SJSA1 (cell line): ENCODE measurements at regions not wholly inside any gene's neighbourhood (a gene's known extent, or its start where the extent isn't known, plus 50 kb on each side); places are given as distances from the start of the nearest gene placed in this dataset.

Experiments used
- DNase-seq, 2 experiments: peaks; one replicate each; pipeline ENCODE4 v3.0.0-alpha.2; 2015 to 2020; ENCODE audit warnings: low spot score in 2 of 2, low read depth in 1 of 2
- H3K27ac ChIP-seq: fragments of 250-450 bp; sonication (Bioruptor Pico); 2 replicates; pipeline ENCODE4 v1.5.1; 2020; ENCODE audit warnings: mild to moderate bottlenecking, moderate library complexity
- H3K27me3 ChIP-seq: fragments of 250-450 bp; sonication (Bioruptor Pico); replicated peaks from 2 replicates; pipeline ENCODE4 v1.5.1; 2020; ENCODE audit warnings: mild to moderate bottlenecking, moderate library complexity
- H3K36me3 ChIP-seq: fragments of 250-450 bp; sonication (Bioruptor Pico); 2 replicates; pipeline ENCODE4 v1.5.1; 2020; ENCODE audit warnings: mild to moderate bottlenecking
- H3K4me1 ChIP-seq: fragments of 250-450 bp; sonication (Bioruptor Pico); replicated peaks from 2 replicates; pipeline ENCODE4 v1.6.1; 2021; ENCODE audit warnings: mild to moderate bottlenecking
- H3K4me3 ChIP-seq: fragments of 250-450 bp; sonication (Bioruptor Pico); 2 replicates; pipeline ENCODE4 v1.5.1; 2020; ENCODE audit warnings: mild to moderate bottlenecking
- H3K9me3 ChIP-seq: fragments of 250-450 bp; sonication (Bioruptor Pico); replicated peaks from 2 replicates; pipeline ENCODE4 v1.5.1; 2020; ENCODE audit warnings: mild to moderate bottlenecking

- no peaks in the 10 kb centered on the region for H3K27me3 ChIP-seq
- peak; percentile 92 to 94 for DNase-seq
- peak overlapping the region; percentile 63 for H3K4me3 ChIP-seq
- H3K9me3 ChIP-seq: no peaks in the 10 kb centered on the region
- H3K36me3 ChIP-seq: peaks cover 8% of the 10 kb centered on the region
- H3K27ac ChIP-seq: peak overlapping the region; percentile 51
- H3K4me1 ChIP-seq: peaks cover 6% of the 10 kb centered on the region; the same call in 1 of the 2 replicates
Measured at GRCh38 chr19:27793644-27794493, 1419.1 kb downstream of the UQCRFS1 start.

- Histone ChIP-seq H3K27ac (peak overlapping the region; percentile 51), H3K4me1 (peaks cover 6% of the 10 kb centered on the region; the same call in 1 of the 2 replicates), H3K36me3 (peaks cover 6% of the 10 kb centered on the region), H3K9me3 (no peaks in the 10 kb centered on the region), H3K4me3 (peak overlapping the region; percentile 63), H3K27me3 (no peaks in the 10 kb centered on the region)
- DNase-seq: peak; percentile 85 to 86
Measured at GRCh38 chr19:27793128-27793643, 1419.8 kb downstream of the UQCRFS1 start.

- no peak for DNase-seq
- Histone ChIP-seq H3K9me3 (no peaks in the 10 kb centered on the region), H3K27ac (peak overlapping the region; percentile 23; the same call in 1 of the 2 replicates), H3K4me1 (peaks cover 6% of the 10 kb centered on the region; the same call in 1 of the 2 replicates), H3K36me3 (peaks cover 4% of the 10 kb centered on the region), H3K27me3 (no peaks in the 10 kb centered on the region), H3K4me3 (peak overlapping the region; percentile 63)
Measured at GRCh38 chr19:27792576-27793127, 1420.3 kb downstream of the UQCRFS1 start.

- no peaks in the 10 kb centered on the region for H3K36me3 ChIP-seq
- peak overlapping the region; percentile 22; the same call in 1 of the 2 replicates for H3K27ac ChIP-seq
- no peak overlapping the region for H3K4me3 ChIP-seq
- peak; percentile 19 to 48 for DNase-seq
- H3K4me1 ChIP-seq: no peaks in the 10 kb centered on the region
- H3K9me3 ChIP-seq: 0 out of 2 replicates have a peak, but pooled peaks cover 4% of the 10 kb centered on the region
- no peaks in the 10 kb centered on the region for H3K27me3 ChIP-seq
Measured at GRCh38 chr19:27780367-27781075, 1432.4 kb downstream of the UQCRFS1 start.

- DNase-seq: no peak
- no peak overlapping the region for H3K27ac ChIP-seq
- H3K4me1 ChIP-seq: no peaks in the 10 kb centered on the region
- no peaks in the 10 kb centered on the region for H3K36me3 ChIP-seq
- no peaks in the 10 kb centered on the region for H3K27me3 ChIP-seq
- no peak overlapping the region for H3K4me3 ChIP-seq
- 0 out of 2 replicates have a peak, but pooled peaks cover 4% of the 10 kb centered on the region for H3K9me3 ChIP-seq
Measured at GRCh38 chr19:27779954-27780353, 1433.0 kb downstream of the UQCRFS1 start.

GRCh38 chr19:27777726-27778125 is 1435.2 kb downstream of the UQCRFS1 start:
- Histone ChIP-seq H3K9me3 (peaks cover 10% of the 10 kb centered on the region; the same call in 1 of the 2 replicates), H3K27ac (no peak overlapping the region), H3K36me3 (peaks cover 8% of the 10 kb centered on the region), H3K27me3 (no peaks in the 10 kb centered on the region), H3K4me3 (no peak overlapping the region), H3K4me1 (no peaks in the 10 kb centered on the region)
- peak in 1 of 2 experiments; percentile 32 for DNase-seq

GRCh38 chr19:27777242-27777641 is 1435.7 kb downstream of the UQCRFS1 start:
- H3K4me1 ChIP-seq: no peaks in the 10 kb centered on the region
- peaks cover 13% of the 10 kb centered on the region for H3K36me3 ChIP-seq

GRCh38 chr19:27776524-27776923 is 1436.4 kb downstream of the UQCRFS1 start:
- peak in 1 of 2 experiments; percentile 6 for DNase-seq
- no peak overlapping the region for H3K27ac ChIP-seq
- peaks cover 15% of the 10 kb centered on the region for H3K36me3 ChIP-seq
- no peak overlapping the region for H3K4me3 ChIP-seq
- H3K27me3 ChIP-seq: no peaks in the 10 kb centered on the region
- peaks cover 10% of the 10 kb centered on the region for H3K9me3 ChIP-seq
- H3K4me1 ChIP-seq: no peaks in the 10 kb centered on the region

More at GRCh38 chr19:27777242-27777641, 1435.7 kb downstream of the UQCRFS1 start:
- peak in 1 of 2 experiments; percentile 11 for DNase-seq
- peaks cover 10% of the 10 kb centered on the region for H3K9me3 ChIP-seq
- H3K4me3 ChIP-seq: no peak overlapping the region
- no peak overlapping the region for H3K27ac ChIP-seq
- no peaks in the 10 kb centered on the region for H3K27me3 ChIP-seq

- no peaks in the 10 kb centered on the region for H3K4me1 ChIP-seq
- peaks cover 10% of the 10 kb centered on the region for H3K9me3 ChIP-seq
- peaks cover 15% of the 10 kb centered on the region for H3K36me3 ChIP-seq
- H3K27me3 ChIP-seq: no peaks in the 10 kb centered on the region
- DNase-seq: peak; percentile 46 to 65
- H3K4me3 ChIP-seq: no peak overlapping the region
- H3K27ac ChIP-seq: peak overlapping the region; percentile 2; the same call in 1 of the 2 replicates
Measured at GRCh38 chr19:27776020-27776419, 1436.9 kb downstream of the UQCRFS1 start.

GRCh38 chr19:27775395-27775794 is 1437.6 kb downstream of the UQCRFS1 start:
- H3K27me3 ChIP-seq: no peaks in the 10 kb centered on the region
- DNase-seq: peak in 1 of 2 experiments; percentile 8
- H3K9me3 ChIP-seq: peaks cover 7% of the 10 kb centered on the region
- peaks cover 15% of the 10 kb centered on the region for H3K36me3 ChIP-seq
- no peak overlapping the region for H3K27ac ChIP-seq
- H3K4me3 ChIP-seq: no peak overlapping the region
- H3K4me1 ChIP-seq: no peaks in the 10 kb centered on the region

- DNase-seq: peak in 1 of 2 experiments; percentile 54
- Histone ChIP-seq H3K4me3 (no peak overlapping the region), H3K9me3 (peaks cover 6% of the 10 kb centered on the region), H3K27me3 (no peaks in the 10 kb centered on the region), H3K36me3 (peaks cover 15% of the 10 kb centered on the region), H3K27ac (no peak overlapping the region), H3K4me1 (no peaks in the 10 kb centered on the region)
Measured at GRCh38 chr19:27774827-27775226, 1438.1 kb downstream of the UQCRFS1 start.

GRCh38 chr19:27774337-27774736 is 1438.6 kb downstream of the UQCRFS1 start:
- Histone ChIP-seq H3K4me1 (no peaks in the 10 kb centered on the region), H3K36me3 (peaks cover 15% of the 10 kb centered on the region)
- peak in 1 of 2 experiments; percentile 37 for DNase-seq

GRCh38 chr19:27773318-27774094 is 1439.4 kb downstream of the UQCRFS1 start:
- Histone ChIP-seq H3K27ac (no peak overlapping the region), H3K27me3 (no peaks in the 10 kb centered on the region), H3K4me3 (no peak overlapping the region), H3K9me3 (peaks cover 6% of the 10 kb centered on the region), H3K4me1 (no peaks in the 10 kb centered on the region), H3K36me3 (peaks cover 15% of the 10 kb centered on the region)
- peak in 1 of 2 experiments; percentile 8 for DNase-seq

More at GRCh38 chr19:27774337-27774736, 1438.6 kb downstream of the UQCRFS1 start:
- Histone ChIP-seq H3K27me3 (no peaks in the 10 kb centered on the region), H3K4me3 (no peak overlapping the region), H3K27ac (no peak overlapping the region), H3K9me3 (peaks cover 6% of the 10 kb centered on the region)
